Neuronal stem cell (in vitro differentiated cells): ENCODE measurements at regions not wholly inside any gene's neighbourhood (a gene's known extent, or its start where the extent isn't known, plus 50 kb on each side); places are given as distances from the start of the nearest gene placed in this dataset.

Source experiments
- DNase-seq: peaks from one replicate; pipeline ENCODE4 v3.0.0-alpha.2; 2013; ENCODE audit warnings: low spot score
- H2AFZ ChIP-seq: one replicate; pipeline ENCODE4 v1.6.1; 2013; ENCODE audit warnings: mild to moderate bottlenecking, low read length, inconsistent platforms
- H2AK5ac ChIP-seq: 2 replicates; pipeline ENCODE4 v1.6.1; 2013; ENCODE audit warnings: low read depth, mild to moderate bottlenecking, inconsistent platforms, low read length, moderate library complexity, mixed read lengths
- H2BK120ac ChIP-seq: 2 replicates; pipeline ENCODE4 v1.6.1; 2013; ENCODE audit warnings: low read depth, mild to moderate bottlenecking, inconsistent platforms, low read length, moderate library complexity, mixed read lengths
- H2BK12ac ChIP-seq: one replicate; pipeline ENCODE4 v1.6.1; 2013; ENCODE audit warnings: low read length, inconsistent platforms
- H2BK15ac ChIP-seq: 2 replicates; pipeline ENCODE4 v1.6.1; 2013; ENCODE audit warnings: mild to moderate bottlenecking, low read length, inconsistent platforms, mixed read lengths
- H2BK5ac ChIP-seq: one replicate; pipeline ENCODE4 v1.6.1; 2013; ENCODE audit warnings: inconsistent platforms, mild to moderate bottlenecking, low read length, moderate library complexity
- H3K14ac ChIP-seq: one replicate; pipeline ENCODE4 v1.6.1; 2013; ENCODE audit warnings: low read length, inconsistent platforms
- H3K18ac ChIP-seq: 2 replicates; pipeline ENCODE4 v1.6.1; 2013; ENCODE audit warnings: low read length, inconsistent platforms
- H3K23ac ChIP-seq: 2 replicates; pipeline ENCODE4 v1.6.1; 2013; ENCODE audit warnings: low read depth, mild to moderate bottlenecking, mixed read lengths, low read length, inconsistent platforms; ENCODE audit not compliant: poor library complexity
- H3K27ac ChIP-seq: replicated peaks from 3 replicates; pipeline ENCODE4 v1.5.1; 2013; ENCODE audit warnings: low read length, inconsistent platforms
- H3K27me3 ChIP-seq, 3 experiments: 2 replicates each; pipeline ENCODE4 v1.6.1; 2013; ENCODE audit warnings: low read length in 3 of 3, mild to moderate bottlenecking in 2 of 3, inconsistent platforms in 1 of 3, low read depth in 1 of 3, mixed read lengths in 1 of 3, moderate library complexity in 1 of 3; ENCODE audit not compliant: control insufficient read depth in 3 of 3, insufficient read depth in 3 of 3
- H3K36me3 ChIP-seq, 2 donors: replicated peaks in 1 of 2; 2 replicates each; pipeline ENCODE4 v1.6.1; 2013; ENCODE audit warnings: low read length in 2 of 2; ENCODE audit not compliant: control insufficient read depth in 2 of 2, insufficient read depth in 2 of 2
- H3K4ac ChIP-seq: 2 replicates; pipeline ENCODE4 v1.6.1; 2013; ENCODE audit warnings: inconsistent platforms, mild to moderate bottlenecking, low read length, moderate library complexity
- H3K4me1 ChIP-seq, 2 donors: 1 replicate in 1 of 2; 2 replicates in 1 of 2; pipeline ENCODE4 v1.6.1; 2013; ENCODE audit warnings: low read length in 2 of 2, low read depth in 1 of 2; ENCODE audit not compliant: control insufficient read depth in 2 of 2, insufficient read depth in 1 of 2
- H3K4me2 ChIP-seq: one replicate; pipeline ENCODE4 v1.6.1; 2013; ENCODE audit warnings: mild to moderate bottlenecking, low read length, inconsistent platforms; ENCODE audit not compliant: insufficient read depth, poor library complexity, severe bottlenecking
- H3K4me3 ChIP-seq, 2 donors: 2 replicates each; pipeline ENCODE4 v1.5.1; 2013; ENCODE audit warnings: low read length in 2 of 2, mild to moderate bottlenecking in 2 of 2, inconsistent platforms in 1 of 2, moderate library complexity in 1 of 2
- H3K79me1 ChIP-seq: one replicate; pipeline ENCODE4 v1.6.1; 2013; ENCODE audit warnings: low read depth, mild to moderate bottlenecking, inconsistent platforms, low read length, moderate library complexity
- H3K9ac ChIP-seq: one replicate; pipeline ENCODE4 v1.6.1; 2013; ENCODE audit warnings: mild to moderate bottlenecking, low read depth, low read length, inconsistent platforms; ENCODE audit not compliant: poor library complexity
- H3K9me3 ChIP-seq, 2 donors: replicated peaks in 1 of 2; 2 replicates each; pipeline versions ENCODE3 to v1.6.1; 2013; ENCODE audit warnings: low read length in 2 of 2, mild to moderate bottlenecking in 2 of 2, inconsistent platforms in 1 of 2, low read depth in 1 of 2, mixed read lengths in 1 of 2, moderate library complexity in 1 of 2; ENCODE audit not compliant: control insufficient read depth in 2 of 2, insufficient read depth in 1 of 2
- H4K8ac ChIP-seq: one replicate; pipeline ENCODE4 v1.6.1; 2013; ENCODE audit warnings: low read depth, mild to moderate bottlenecking, inconsistent platforms, low read length, moderate library complexity
- H4K91ac ChIP-seq: one replicate; pipeline ENCODE4 v1.6.1; 2013; ENCODE audit warnings: low read length, low read depth, mild to moderate bottlenecking, inconsistent platforms; ENCODE audit not compliant: poor library complexity
- WGBS, 2 donors: extraction: QIAGEN DNeasy Blood & Tissue Kit; methylation state at CpG; one replicate each; pipeline ENCODE4 v1.1.7; 2013; ENCODE audit warnings: missing lambda C conversion rate in 2 of 2, mixed read lengths in 1 of 2; ENCODE audit not compliant: insufficient read length in 2 of 2, insufficient replicate concordance in 1 of 2; ENCODE audit errors: extremely low coverage in 2 of 2; 5-methylcytosine and 5-hydroxymethylcytosine counted together

DNA sequence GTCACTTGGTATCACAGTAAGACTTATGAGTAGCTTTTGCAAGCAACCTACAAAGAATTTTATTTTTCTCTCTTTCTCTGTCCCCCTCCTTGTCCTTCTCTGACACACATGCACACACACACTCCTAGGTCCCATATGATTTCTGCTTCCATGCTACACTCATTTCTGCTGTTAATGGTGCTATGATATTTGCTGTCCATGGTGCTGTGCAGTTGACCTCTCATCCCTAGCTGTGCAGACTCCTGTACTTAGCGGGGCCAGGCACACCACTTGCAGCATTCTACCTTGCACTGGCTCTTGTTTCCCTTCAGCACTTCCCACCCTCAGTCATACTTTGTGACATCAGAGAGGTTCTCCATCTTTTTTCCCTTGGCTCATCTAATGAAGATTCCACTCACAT, 158.9 kb upstream of the CNTNAP4 start:
- no peak overlapping the region for H2AK5ac ChIP-seq
- WGBS, 2 donors = no CpG with 5 or more reads among the region's 1 CpG
- peaks cover 0 to 1% of the 10 kb centered on the region in 2 donors for H3K4me1 ChIP-seq
- no peaks in the 10 kb centered on the region for H3K27me3 ChIP-seq
- no peak overlapping the region for H2BK5ac ChIP-seq
- H2AFZ ChIP-seq = no peak overlapping the region
- H3K4ac ChIP-seq = no peak overlapping the region
- H2BK12ac ChIP-seq = no peak overlapping the region
- H3K9ac ChIP-seq = no peak overlapping the region
- no peak overlapping the region for H2BK15ac ChIP-seq
- no peak overlapping the region for H3K14ac ChIP-seq
- H3K27ac ChIP-seq = no peak overlapping the region
- no peak overlapping the region for H4K91ac ChIP-seq
- no peak overlapping the region for H3K4me3 ChIP-seq
- no peak overlapping the region for H3K4me2 ChIP-seq
- H4K8ac ChIP-seq = no peak overlapping the region
- DNase-seq = no peak
- H3K36me3 ChIP-seq = no peaks in the 10 kb centered on the region
- no peak overlapping the region for H2BK120ac ChIP-seq
- no peak overlapping the region for H3K18ac ChIP-seq
- no peak overlapping the region for H3K23ac ChIP-seq
- no peaks in the 10 kb centered on the region for H3K79me1 ChIP-seq
- H3K9me3 ChIP-seq = no peaks in the 10 kb centered on the region

DNA sequence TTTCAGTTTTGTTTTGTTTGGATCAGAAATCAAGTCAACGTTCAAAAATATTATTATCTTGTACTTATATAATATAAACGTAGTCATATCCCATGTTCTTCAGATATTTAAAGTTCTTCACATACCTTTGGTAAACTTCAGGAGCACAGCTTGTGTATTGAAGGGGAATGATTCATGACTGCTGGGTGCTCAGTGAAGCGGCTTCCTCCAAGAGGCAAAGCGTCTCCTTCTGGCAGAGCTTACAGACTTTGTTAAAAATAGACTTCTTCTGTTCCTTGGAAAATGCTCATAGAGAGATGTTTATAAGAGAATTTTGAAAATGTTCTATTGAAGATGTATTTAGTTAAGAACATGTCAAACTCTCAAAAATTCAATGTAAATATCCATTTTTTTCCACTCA, 155.6 kb upstream of the CNTNAP4 start:
- H2BK15ac ChIP-seq = no peak overlapping the region
- no peak overlapping the region for H2AFZ ChIP-seq
- H3K4me2 ChIP-seq = no peak overlapping the region
- WGBS, 2 donors = no CpG with 5 or more reads among the region's 4 CpGs
- H3K9me3 ChIP-seq = no peaks in the 10 kb centered on the region
- H3K23ac ChIP-seq = no peak overlapping the region
- H2BK5ac ChIP-seq = no peak overlapping the region
- no peak for DNase-seq
- peaks cover 1 to 7% of the 10 kb centered on the region in 2 donors for H3K4me1 ChIP-seq
- H2BK120ac ChIP-seq = no peak overlapping the region
- no peak overlapping the region for H2BK12ac ChIP-seq
- no peak overlapping the region for H3K18ac ChIP-seq
- no peak overlapping the region for H4K8ac ChIP-seq
- H3K27ac ChIP-seq = no peak overlapping the region
- H3K14ac ChIP-seq = no peak overlapping the region
- no peaks in the 10 kb centered on the region for H3K36me3 ChIP-seq
- no peak overlapping the region for H3K4me3 ChIP-seq
- no peak overlapping the region for H2AK5ac ChIP-seq
- H4K91ac ChIP-seq = no peak overlapping the region
- no peak overlapping the region for H3K4ac ChIP-seq
- no peaks in the 10 kb centered on the region for H3K79me1 ChIP-seq
- no peaks in the 10 kb centered on the region for H3K27me3 ChIP-seq
- H3K9ac ChIP-seq = no peak overlapping the region

DNA sequence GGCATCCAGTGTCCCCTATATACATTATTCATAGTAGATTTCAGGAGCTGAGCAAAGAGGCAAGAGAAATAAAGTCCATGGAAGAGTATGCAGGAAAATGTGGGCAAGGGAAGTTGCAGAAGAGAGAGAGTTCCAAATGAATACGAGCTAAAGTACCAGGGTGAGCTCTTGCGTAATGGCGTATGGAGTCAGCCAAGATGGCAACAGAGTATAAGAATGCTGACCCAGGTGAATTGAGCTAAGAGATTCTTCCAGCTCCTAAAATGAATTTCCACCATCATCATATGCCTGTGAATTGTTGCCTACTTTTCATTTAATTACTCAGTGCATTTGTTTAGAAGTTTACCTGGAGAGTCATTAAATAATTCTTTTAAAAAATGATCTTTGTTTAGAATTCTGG, 153.2 kb upstream of the CNTNAP4 start:
- no CpG with 5 or more reads among the region's 3 CpGs for WGBS, 2 donors
- no peak overlapping the region for H3K18ac ChIP-seq
- no peak overlapping the region for H2BK15ac ChIP-seq
- H3K4me2 ChIP-seq = no peak overlapping the region
- H3K4me1 ChIP-seq = peaks cover 1 to 7% of the 10 kb centered on the region in 2 donors
- no peak overlapping the region for H2BK5ac ChIP-seq
- H4K91ac ChIP-seq = no peak overlapping the region
- H3K9me3 ChIP-seq = no peaks in the 10 kb centered on the region
- H2AFZ ChIP-seq = no peak overlapping the region
- H3K9ac ChIP-seq = no peak overlapping the region
- no peak overlapping the region for H3K4me3 ChIP-seq
- H3K27ac ChIP-seq = no peak overlapping the region
- no peak overlapping the region for H3K4ac ChIP-seq
- no peak overlapping the region for H4K8ac ChIP-seq
- no peaks in the 10 kb centered on the region for H3K36me3 ChIP-seq
- H3K79me1 ChIP-seq = no peaks in the 10 kb centered on the region
- no peak overlapping the region for H2AK5ac ChIP-seq
- no peak for DNase-seq
- H2BK12ac ChIP-seq = no peak overlapping the region
- H3K27me3 ChIP-seq = no peaks in the 10 kb centered on the region
- H3K14ac ChIP-seq = no peak overlapping the region
- no peak overlapping the region for H3K23ac ChIP-seq
- no peak overlapping the region for H2BK120ac ChIP-seq

DNA sequence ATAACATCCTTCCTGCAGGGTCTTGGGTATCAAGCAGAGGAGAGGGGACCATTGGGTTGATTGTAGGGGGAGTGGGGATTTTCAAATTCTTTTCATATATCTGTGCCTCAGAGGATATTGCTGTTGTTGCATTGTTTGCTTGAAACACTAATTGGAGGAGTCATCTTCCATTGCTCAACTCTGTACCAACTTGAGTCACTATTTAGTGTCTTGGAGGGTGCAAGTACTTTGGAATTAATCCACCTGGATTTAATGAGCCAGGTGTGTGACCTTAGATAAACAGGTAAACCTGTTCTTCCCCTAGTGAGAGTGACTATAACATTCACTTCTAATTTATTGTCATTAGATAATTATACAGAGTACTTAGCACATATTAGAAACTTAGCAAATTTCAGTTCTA, 151.3 kb upstream of the CNTNAP4 start:
- no peaks in the 10 kb centered on the region for H3K79me1 ChIP-seq
- H3K4me2 ChIP-seq = no peak overlapping the region
- no peak overlapping the region for H2AK5ac ChIP-seq
- no peaks in the 10 kb centered on the region for H3K27me3 ChIP-seq
- H3K18ac ChIP-seq = no peak overlapping the region
- no peak overlapping the region for H2AFZ ChIP-seq
- H3K4me1 ChIP-seq = peaks cover 1 to 7% of the 10 kb centered on the region in 2 donors
- no peaks in the 10 kb centered on the region for H3K9me3 ChIP-seq
- H3K9ac ChIP-seq = no peak overlapping the region
- H2BK120ac ChIP-seq = no peak overlapping the region
- H3K27ac ChIP-seq = no peak overlapping the region
- H4K8ac ChIP-seq = no peak overlapping the region
- no peak overlapping the region for H4K91ac ChIP-seq
- H3K36me3 ChIP-seq = no peaks in the 10 kb centered on the region
- no peak overlapping the region for H2BK15ac ChIP-seq
- no peak for DNase-seq
- no peak overlapping the region for H3K4me3 ChIP-seq
- no peak overlapping the region for H3K4ac ChIP-seq
- no peak overlapping the region for H3K23ac ChIP-seq
- H2BK5ac ChIP-seq = no peak overlapping the region
- no peak overlapping the region for H2BK12ac ChIP-seq
- H3K14ac ChIP-seq = no peak overlapping the region
